ENCODE measurements at regions not wholly inside any gene's neighbourhood (a gene's known extent, or its start where the extent isn't known, plus 50 kb on each side); places are given as distances from the start of the nearest gene placed in this dataset.

DNA sequence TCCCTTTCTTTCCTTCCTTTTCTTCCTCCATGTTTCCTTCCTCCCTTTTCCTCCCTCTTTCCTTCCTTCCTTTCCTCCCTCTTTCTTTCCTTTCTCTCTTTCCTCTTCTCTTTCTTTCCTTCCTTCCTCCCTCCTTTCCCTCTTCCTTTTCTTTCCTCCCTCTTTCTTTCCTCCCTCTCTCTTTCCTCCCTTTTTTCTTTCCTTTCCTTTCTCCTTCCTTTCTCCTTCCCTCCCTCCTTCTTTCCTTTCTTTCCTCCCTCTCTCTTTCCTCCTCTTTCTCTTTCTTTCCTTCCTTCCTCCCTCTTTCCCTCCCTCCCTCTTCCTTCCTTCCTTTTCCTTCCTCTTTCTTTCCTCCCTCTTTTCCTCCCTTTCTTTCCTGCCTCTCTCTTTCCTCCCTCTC is 86.3 kb upstream of the FERMT1 start:
- Histone ChIP-seq H3K9me3 (ENCODE audit: insufficient read depth, low read depth, low read length) (no peaks in the 10 kb centered on the region), H4K20me1 (ENCODE audit: insufficient read depth, low read length) (no peaks in the 10 kb centered on the region), H2AFZ (ENCODE audit: low read depth, low read length) (no peak overlapping the region), H3K27ac (ENCODE audit: low read depth, low read length) (no peak overlapping the region), H3K4me2 (ENCODE audit: low read length) (no peak overlapping the region), H3K27me3 (ENCODE audit: insufficient read depth, low read length) (no peaks in the 10 kb centered on the region), H3K4me1 (ENCODE audit: insufficient read depth, low read length) (no peaks in the 10 kb centered on the region), H3K36me3 (ENCODE audit: insufficient read depth, low read length) (no peaks in the 10 kb centered on the region), H3K9ac (ENCODE audit: low read length) (no peak overlapping the region), H3K79me2 (ENCODE audit: insufficient read depth, low read length) (no peaks in the 10 kb centered on the region), H3K4me3 (ENCODE audit: insufficient read depth, low read depth, low read length) (no peak overlapping the region)
- Mint-ChIP-seq H3K4me3 (ENCODE audit: unreplicated experiment) (no peak overlapping the region), H3K4me1 (ENCODE audit: low read depth, unreplicated experiment) (no peaks in the 10 kb centered on the region), H3K36me3 (ENCODE audit: low read depth, unreplicated experiment) (no peaks in the 10 kb centered on the region), H3K9me3 (ENCODE audit: unreplicated experiment) (peaks cover 2% of the 10 kb centered on the region), H3K27me3 (ENCODE audit: low read depth, unreplicated experiment) (peaks cover 3% of the 10 kb centered on the region), H3K27ac (ENCODE audit: unreplicated experiment) (no peak overlapping the region)
- DNase-seq (ENCODE audit: low read depth), result no peak
- FAIRE-seq, result no peak
- no peak for TF ChIP-seq CTCF (IDR thresholded peaks at IDR 0.05; ENCODE audit: insufficient read depth, low read depth, low read length)
- TF ChIP-seq EZH2 (IDR thresholded peaks at IDR 0.05; ENCODE audit: insufficient read depth, low read length), result no peak

- no peaks in the 10 kb centered on the region for H3K36me3 Mint-ChIP-seq (ENCODE audit: low read depth, unreplicated experiment)
- H3K4me3 Mint-ChIP-seq (ENCODE audit: unreplicated experiment), result no peak overlapping the region
- Histone ChIP-seq H3K4me3 (ENCODE audit: insufficient read depth, low read depth, low read length) (no peak overlapping the region), H4K20me1 (ENCODE audit: insufficient read depth, low read length) (no peaks in the 10 kb centered on the region), H3K9me3 (ENCODE audit: insufficient read depth, low read depth, low read length) (no peaks in the 10 kb centered on the region), H3K79me2 (ENCODE audit: insufficient read depth, low read length) (no peaks in the 10 kb centered on the region), H3K27ac (ENCODE audit: low read depth, low read length) (no peak overlapping the region), H3K4me2 (ENCODE audit: low read length) (no peak overlapping the region), H3K27me3 (ENCODE audit: insufficient read depth, low read length) (no peaks in the 10 kb centered on the region), H3K9ac (ENCODE audit: low read length) (no peak overlapping the region), H3K4me1 (ENCODE audit: insufficient read depth, low read length) (no peaks in the 10 kb centered on the region), H3K36me3 (ENCODE audit: insufficient read depth, low read length) (no peaks in the 10 kb centered on the region), H2AFZ (ENCODE audit: low read depth, low read length) (no peak overlapping the region)
- H3K27ac Mint-ChIP-seq (ENCODE audit: unreplicated experiment), result no peak overlapping the region
- FAIRE-seq (no peak), DNase-seq (ENCODE audit: low read depth) (no peak)
- no peaks in the 10 kb centered on the region for H3K9me3 Mint-ChIP-seq (ENCODE audit: unreplicated experiment)
- no peaks in the 10 kb centered on the region for H3K4me1 Mint-ChIP-seq (ENCODE audit: low read depth, unreplicated experiment)
- no peaks in the 10 kb centered on the region for H3K27me3 Mint-ChIP-seq (ENCODE audit: low read depth, unreplicated experiment)
- no peak for TF ChIP-seq CTCF (IDR thresholded peaks at IDR 0.05; ENCODE audit: insufficient read depth, low read depth, low read length)
- TF ChIP-seq EZH2 (IDR thresholded peaks at IDR 0.05; ENCODE audit: insufficient read depth, low read length), result no peak
Observed at GRCh38 chr20:6200092-6200491, 77.3 kb upstream of the FERMT1 start.

- DNase-seq (ENCODE audit: low read depth) (no peak), FAIRE-seq (no peak)
- no peak overlapping the region for H3K4me3 ChIP-seq (ENCODE audit: insufficient read depth, low read depth, low read length)
- Mint-ChIP-seq H3K27ac (ENCODE audit: unreplicated experiment) (no peak overlapping the region), H3K4me1 (ENCODE audit: low read depth, unreplicated experiment) (no peaks in the 10 kb centered on the region), H3K9me3 (ENCODE audit: unreplicated experiment) (no peaks in the 10 kb centered on the region), H3K27me3 (ENCODE audit: low read depth, unreplicated experiment) (no peaks in the 10 kb centered on the region), H3K4me3 (ENCODE audit: unreplicated experiment) (no peak overlapping the region), H3K36me3 (ENCODE audit: low read depth, unreplicated experiment) (no peaks in the 10 kb centered on the region)
- no peaks in the 10 kb centered on the region for H3K4me1 ChIP-seq (ENCODE audit: insufficient read depth, low read length)
- no peaks in the 10 kb centered on the region for H3K36me3 ChIP-seq (ENCODE audit: insufficient read depth, low read length)
- no peak overlapping the region for H3K4me2 ChIP-seq (ENCODE audit: low read length)
- no peaks in the 10 kb centered on the region for H3K9me3 ChIP-seq (ENCODE audit: insufficient read depth, low read depth, low read length)
- H3K79me2 ChIP-seq (ENCODE audit: insufficient read depth, low read length), result no peaks in the 10 kb centered on the region
- H3K27ac ChIP-seq (ENCODE audit: low read depth, low read length), result no peak overlapping the region
- H3K27me3 ChIP-seq (ENCODE audit: insufficient read depth, low read length), result no peaks in the 10 kb centered on the region
- H2AFZ ChIP-seq (ENCODE audit: low read depth, low read length), result no peak overlapping the region
- TF ChIP-seq EZH2 (IDR thresholded peaks at IDR 0.05; ENCODE audit: insufficient read depth, low read length) (no peak), CTCF (IDR thresholded peaks at IDR 0.05; ENCODE audit: insufficient read depth, low read depth, low read length) (no peak)
- no peak overlapping the region for H3K9ac ChIP-seq (ENCODE audit: low read length)
- no peaks in the 10 kb centered on the region for H4K20me1 ChIP-seq (ENCODE audit: insufficient read depth, low read length)
Observed at GRCh38 chr20:6185268-6185667, 62.4 kb upstream of the FERMT1 start.

Measured in astrocyte (in vitro differentiated cells and primary cell).